Epithelial cell of esophagus (primary cell): ENCODE measurements at regions not wholly inside any gene's neighbourhood (a gene's known extent, or its start where the extent isn't known, plus 50 kb on each side); places are given as distances from the start of the nearest gene placed in this dataset.
"Not testable (repeated sequence)": the region's sequence is repeated elsewhere in the genome, so short reads cannot be mapped to it uniquely, and the experiment has no call there.

Source experiments
- DNase-seq: peaks from one replicate; pipeline ENCODE4 v3.0.0; 2010; ENCODE audit warnings: low read depth
- H3K4me3 ChIP-seq: 2 replicates; pipeline ENCODE4 v1.5.1; 2011; ENCODE audit warnings: mild to moderate bottlenecking, low read length, control low read depth
- TF ChIP-seq, protein P1 (sequence below): IDR thresholded peaks from 2 replicates; pipeline ENCODE4 v1.5.1; 2011; ENCODE audit warnings: low read depth, mild to moderate bottlenecking, low read length, control low read depth, inconsistent platforms; ENCODE audit not compliant: insufficient read depth; ENCODE audit errors: missing control alignments

- TF ChIP-seq, protein P1, sequence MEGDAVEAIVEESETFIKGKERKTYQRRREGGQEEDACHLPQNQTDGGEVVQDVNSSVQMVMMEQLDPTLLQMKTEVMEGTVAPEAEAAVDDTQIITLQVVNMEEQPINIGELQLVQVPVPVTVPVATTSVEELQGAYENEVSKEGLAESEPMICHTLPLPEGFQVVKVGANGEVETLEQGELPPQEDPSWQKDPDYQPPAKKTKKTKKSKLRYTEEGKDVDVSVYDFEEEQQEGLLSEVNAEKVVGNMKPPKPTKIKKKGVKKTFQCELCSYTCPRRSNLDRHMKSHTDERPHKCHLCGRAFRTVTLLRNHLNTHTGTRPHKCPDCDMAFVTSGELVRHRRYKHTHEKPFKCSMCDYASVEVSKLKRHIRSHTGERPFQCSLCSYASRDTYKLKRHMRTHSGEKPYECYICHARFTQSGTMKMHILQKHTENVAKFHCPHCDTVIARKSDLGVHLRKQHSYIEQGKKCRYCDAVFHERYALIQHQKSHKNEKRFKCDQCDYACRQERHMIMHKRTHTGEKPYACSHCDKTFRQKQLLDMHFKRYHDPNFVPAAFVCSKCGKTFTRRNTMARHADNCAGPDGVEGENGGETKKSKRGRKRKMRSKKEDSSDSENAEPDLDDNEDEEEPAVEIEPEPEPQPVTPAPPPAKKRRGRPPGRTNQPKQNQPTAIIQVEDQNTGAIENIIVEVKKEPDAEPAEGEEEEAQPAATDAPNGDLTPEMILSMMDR, result no peak
- H3K4me3 ChIP-seq, result no peak overlapping the region
- DNase-seq, result no peak
Measured at GRCh38 chr10:85477979-85478378, 888.6 kb downstream of the GRID1 start.

GRCh38 chr10:85490431-85490830, 876.2 kb downstream of the GRID1 start:
- no peak overlapping the region for H3K4me3 ChIP-seq
- DNase-seq, result no peak
- TF ChIP-seq, protein P1, result no peak

GRCh38 chr10:85491652-85492051, 874.9 kb downstream of the GRID1 start:
- no peak for DNase-seq
- no peak overlapping the region for H3K4me3 ChIP-seq
- TF ChIP-seq, protein P1, result no peak

DNA sequence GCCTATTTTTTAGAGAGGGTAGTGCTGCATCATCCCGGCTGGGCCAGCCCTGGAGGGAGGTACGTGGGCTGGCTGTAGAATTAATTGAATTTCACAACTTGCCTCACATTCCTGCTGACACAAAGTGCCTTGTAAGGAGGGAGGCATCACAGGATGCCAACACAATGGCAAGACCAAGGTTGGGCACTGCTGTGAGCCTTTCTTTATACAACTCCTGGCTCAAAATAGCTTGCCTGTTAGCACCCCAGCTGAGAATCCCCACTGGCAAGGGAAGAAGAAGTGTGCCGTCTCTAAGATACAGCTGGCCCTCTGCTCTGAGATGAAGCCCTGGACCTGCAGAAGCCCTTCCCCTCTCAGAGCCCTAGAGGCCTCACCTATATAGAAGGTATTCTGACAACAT, 873.9 kb downstream of the GRID1 start:
- TF ChIP-seq, protein P1, result no peak
- DNase-seq, result peak; percentile 11
- no peak overlapping the region for H3K4me3 ChIP-seq

- TF ChIP-seq, protein P1, result no peak
- no peak for DNase-seq
- H3K4me3 ChIP-seq, result no peak overlapping the region
Measured at GRCh38 chr10:85493703-85494102, 872.9 kb downstream of the GRID1 start.

GRCh38 chr10:85504641-85505040, 862.0 kb downstream of the GRID1 start:
- H3K4me3 ChIP-seq, DNase-seq: not testable (repeated sequence)

DNA sequence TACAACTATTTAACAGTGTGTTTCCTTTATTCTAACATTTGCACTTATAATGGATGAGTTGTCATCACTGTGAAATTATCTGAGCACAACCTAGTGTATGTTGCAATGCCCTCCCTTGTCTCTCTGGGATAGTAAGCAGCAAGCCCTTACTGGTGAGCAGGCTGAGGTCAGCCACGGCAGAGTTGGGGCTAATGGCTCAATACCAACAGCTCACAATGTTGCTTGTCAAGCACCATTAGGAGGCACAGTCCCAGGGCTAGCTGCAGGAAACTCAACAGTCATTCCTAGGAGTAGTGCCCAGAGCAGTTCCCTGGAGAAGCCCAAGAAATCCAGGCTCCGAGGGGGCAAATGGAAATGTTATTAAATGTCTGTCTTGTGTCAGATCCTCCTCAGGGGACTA, 858.4 kb downstream of the GRID1 start:
- TF ChIP-seq, protein P1, result no peak
- peak; percentile 47 for DNase-seq
- no peak overlapping the region for H3K4me3 ChIP-seq

DNA sequence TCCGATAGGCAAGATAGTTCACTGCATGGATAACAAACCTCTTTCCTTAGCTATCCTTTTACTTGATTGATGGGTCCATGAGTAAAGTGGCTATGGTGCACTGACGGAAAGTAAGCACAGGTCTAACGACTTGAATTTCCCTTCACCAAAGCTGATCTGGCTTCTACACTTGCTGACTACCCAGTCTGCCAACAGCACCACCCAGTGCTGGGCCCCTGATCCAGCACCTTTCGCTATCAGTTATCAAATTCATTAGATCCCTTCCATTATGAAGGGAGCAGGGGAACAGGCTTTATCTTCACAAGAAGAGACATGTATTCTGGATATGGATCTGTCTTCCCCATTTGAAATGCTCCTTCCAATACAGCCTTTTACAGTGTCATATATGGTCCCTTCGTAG, 855.9 kb downstream of the GRID1 start:
- no peak for DNase-seq
- H3K4me3 ChIP-seq, result no peak overlapping the region
- TF ChIP-seq, protein P1, result no peak
